PC-9 (cell line): ENCODE measurements at regions not wholly inside any gene's neighbourhood (a gene's known extent, or its start where the extent isn't known, plus 50 kb on each side); places are given as distances from the start of the nearest gene placed in this dataset.

Experiments
- EZH2 ChIP-seq: fragments of 200-600 bp; sonication (generic); IDR thresholded peaks from 2 replicates; pipeline ENCODE4 v1.8.0; 2017; ENCODE audit warnings: antibody characterized with exemption, low read depth
- TF ChIP-seq, protein P1 (sequence below): fragments of 200-600 bp; sonication (generic); conservative IDR thresholded peaks from 2 replicates; pipeline ENCODE4 v1.6.1; 2017; ENCODE audit warnings: mixed run types, antibody characterized with exemption, mild to moderate bottlenecking, moderate library complexity

DNA sequence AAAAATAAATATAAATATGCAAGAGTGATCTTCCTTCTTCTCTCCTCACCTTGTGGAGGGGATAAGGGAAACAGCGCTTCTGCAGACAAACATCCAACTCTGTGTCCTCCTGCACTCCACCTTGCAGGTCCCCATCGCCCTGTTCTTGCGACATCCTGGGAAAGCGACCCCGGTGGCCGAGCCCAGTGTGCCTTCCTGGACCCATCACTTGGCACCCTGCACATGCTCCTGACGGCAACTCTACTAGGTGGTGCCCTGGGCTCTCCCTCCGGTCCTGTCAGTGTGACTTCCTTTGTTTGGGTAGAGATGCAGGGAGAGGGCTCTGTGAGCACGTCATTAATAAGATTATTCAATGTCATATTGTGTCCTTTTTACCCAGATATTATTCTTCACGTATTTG, 266.0 kb upstream of the ADAMTS16 start:
- no peak for TF ChIP-seq EZH2
- TF ChIP-seq, protein P1, sequence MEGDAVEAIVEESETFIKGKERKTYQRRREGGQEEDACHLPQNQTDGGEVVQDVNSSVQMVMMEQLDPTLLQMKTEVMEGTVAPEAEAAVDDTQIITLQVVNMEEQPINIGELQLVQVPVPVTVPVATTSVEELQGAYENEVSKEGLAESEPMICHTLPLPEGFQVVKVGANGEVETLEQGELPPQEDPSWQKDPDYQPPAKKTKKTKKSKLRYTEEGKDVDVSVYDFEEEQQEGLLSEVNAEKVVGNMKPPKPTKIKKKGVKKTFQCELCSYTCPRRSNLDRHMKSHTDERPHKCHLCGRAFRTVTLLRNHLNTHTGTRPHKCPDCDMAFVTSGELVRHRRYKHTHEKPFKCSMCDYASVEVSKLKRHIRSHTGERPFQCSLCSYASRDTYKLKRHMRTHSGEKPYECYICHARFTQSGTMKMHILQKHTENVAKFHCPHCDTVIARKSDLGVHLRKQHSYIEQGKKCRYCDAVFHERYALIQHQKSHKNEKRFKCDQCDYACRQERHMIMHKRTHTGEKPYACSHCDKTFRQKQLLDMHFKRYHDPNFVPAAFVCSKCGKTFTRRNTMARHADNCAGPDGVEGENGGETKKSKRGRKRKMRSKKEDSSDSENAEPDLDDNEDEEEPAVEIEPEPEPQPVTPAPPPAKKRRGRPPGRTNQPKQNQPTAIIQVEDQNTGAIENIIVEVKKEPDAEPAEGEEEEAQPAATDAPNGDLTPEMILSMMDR = no peak
